ENCODE measurements at regions not wholly inside any gene's neighbourhood (a gene's known extent, or its start where the extent isn't known, plus 50 kb on each side); places are given as distances from the start of the nearest gene placed in this dataset.

- no peak for DNase-seq
- in situ Hi-C loops (cut with MboI; ENCODE audit: low sequenced_read_pairs in 4 of 4) (no loop called here), intact Hi-C loops (cut with DNase I; ENCODE audit: low total_unique reads) (no loop called here)
- no peak overlapping the region for H3K4me3 ChIP-seq
- peaks cover 1 to 9% of the 10 kb centered on the region in 2 donors for H3K4me1 ChIP-seq
- no peak overlapping the region for H3K27ac ChIP-seq
- no peaks in the 10 kb centered on the region for H3K9me3 ChIP-seq
- ATAC-seq = no peak
- H3K27me3 ChIP-seq = no peaks in the 10 kb centered on the region
- TF ChIP-seq POLR2A (IDR thresholded peaks at IDR 0.05) (no peak), CTCF (IDR thresholded peaks at IDR 0.05 in 4 of 5, conservative IDR thresholded peaks at IDR 0.05 in 1 of 5) (no peak)
- no peaks in the 10 kb centered on the region for H3K36me3 ChIP-seq
These were observed 634.3 kb downstream of the PTPRU start for GRCh38 chr1:29870621-29871020.

GRCh38 chr1:29869802-29870201 is 633.5 kb downstream of the PTPRU start:
- Histone ChIP-seq H3K36me3 (no peaks in the 10 kb centered on the region), H3K4me3 (no peak overlapping the region), H3K9me3 (no peaks in the 10 kb centered on the region), H3K27me3 (no peaks in the 10 kb centered on the region), H3K4me1 (peaks cover 0 to 1% of the 10 kb centered on the region in 2 donors), H3K27ac (no peak overlapping the region)
- ATAC-seq = no peak
- in situ Hi-C loops (cut with MboI; ENCODE audit: low sequenced_read_pairs in 4 of 4) = no loop called here
- no peak for DNase-seq
- intact Hi-C loops (cut with DNase I; ENCODE audit: low total_unique reads) = no loop called here
- TF ChIP-seq CTCF (IDR thresholded peaks at IDR 0.05 in 4 of 5, conservative IDR thresholded peaks at IDR 0.05 in 1 of 5) (no peak), POLR2A (IDR thresholded peaks at IDR 0.05) (no peak)

GRCh38 chr1:29868944-29869343 is 632.6 kb downstream of the PTPRU start:
- no peaks in the 10 kb centered on the region for H3K9me3 ChIP-seq
- intact Hi-C loops (cut with DNase I; ENCODE audit: low total_unique reads) (no loop called here), in situ Hi-C loops (cut with MboI; ENCODE audit: low sequenced_read_pairs in 4 of 4) (no loop called here)
- no peaks in the 10 kb centered on the region for H3K27me3 ChIP-seq
- no peaks in the 10 kb centered on the region for H3K36me3 ChIP-seq
- no peaks in the 10 kb centered on the region for H3K4me1 ChIP-seq
- H3K4me3 ChIP-seq = no peak overlapping the region
- H3K27ac ChIP-seq = no peak overlapping the region
- no peak for ATAC-seq
- TF ChIP-seq POLR2A (IDR thresholded peaks at IDR 0.05) (no peak), CTCF (IDR thresholded peaks at IDR 0.05 in 4 of 5, conservative IDR thresholded peaks at IDR 0.05 in 1 of 5) (no peak)
- DNase-seq = no peak

GRCh38 chr1:29868096-29868495 is 631.8 kb downstream of the PTPRU start:
- Histone ChIP-seq H3K9me3 (no peaks in the 10 kb centered on the region), H3K27me3 (no peaks in the 10 kb centered on the region), H3K27ac (no peak overlapping the region), H3K36me3 (no peaks in the 10 kb centered on the region), H3K4me3 (no peak overlapping the region), H3K4me1 (no peaks in the 10 kb centered on the region)
- DNase-seq (no peak), ATAC-seq (no peak)
- no peak for TF ChIP-seq POLR2A (IDR thresholded peaks at IDR 0.05)
- TF ChIP-seq CTCF (IDR thresholded peaks at IDR 0.05 in 4 of 5, conservative IDR thresholded peaks at IDR 0.05 in 1 of 5) = no peak
- in situ Hi-C loops (cut with MboI; ENCODE audit: low sequenced_read_pairs in 4 of 4) (no loop called here), intact Hi-C loops (cut with DNase I; ENCODE audit: low total_unique reads) (no loop called here)

- no peak for ATAC-seq
- H3K9me3 ChIP-seq = peaks cover 0 to 8% (median 5%) of the 10 kb centered on the region in 3 donors
- no peak for DNase-seq
- intact Hi-C loops (cut with DNase I; ENCODE audit: low total_unique reads) = no loop called here
- H3K36me3 ChIP-seq = no peaks in the 10 kb centered on the region
- no peak overlapping the region for H3K4me3 ChIP-seq
- in situ Hi-C loops (cut with MboI; ENCODE audit: low sequenced_read_pairs in 4 of 4) = no loop called here
- TF ChIP-seq CTCF (IDR thresholded peaks at IDR 0.05 in 4 of 5, conservative IDR thresholded peaks at IDR 0.05 in 1 of 5) = no peak
- H3K4me1 ChIP-seq = no peaks in the 10 kb centered on the region
- no peak overlapping the region for H3K27ac ChIP-seq
- H3K27me3 ChIP-seq = no peaks in the 10 kb centered on the region
These were observed 628.7 kb downstream of the PTPRU start for GRCh38 chr1:29865051-29865450.

Data from gastrocnemius medialis (tissue), 4 donors.